Bronchial epithelial cell (primary cell): ENCODE measurements at regions not wholly inside any gene's neighbourhood (a gene's known extent, or its start where the extent isn't known, plus 50 kb on each side); places are given as distances from the start of the nearest gene placed in this dataset.

ENCODE experiments used
- DNase-seq: peaks from one replicate; pipeline ENCODE4 v3.0.0-alpha.2; 2010; ENCODE audit warnings: low read depth
- FAIRE-seq: peaks from 2 replicates; lab custom pipeline; 2011; peaks lifted over from hg19 to GRCh38; lab: Jason Lieb, UNC
- H3K27me3 ChIP-seq: 2 replicates; pipeline ENCODE4 v1.5.1; 2011; ENCODE audit warnings: low read length; ENCODE audit not compliant: control insufficient read depth, insufficient read depth
- H3K36me3 ChIP-seq: 2 replicates; pipeline ENCODE4 v1.5.1; 2011; ENCODE audit warnings: low read length; ENCODE audit not compliant: control insufficient read depth, insufficient read depth
- H3K4me3 ChIP-seq: 2 replicates; pipeline ENCODE4 v1.5.1; 2011; ENCODE audit warnings: mild to moderate bottlenecking, low read depth, low read length, control low read depth
- CTCF ChIP-seq: IDR thresholded peaks from 2 replicates; pipeline ENCODE4 v1.5.1; 2011; ENCODE audit warnings: mild to moderate bottlenecking, moderate library complexity, low read length, control low read depth, inconsistent platforms; ENCODE audit not compliant: insufficient read depth, severe bottlenecking

- no peak for TF ChIP-seq CTCF
- Histone ChIP-seq H3K36me3 (no peaks in the 10 kb centered on the region), H3K27me3 (no peaks in the 10 kb centered on the region), H3K4me3 (no peak overlapping the region)
- no peak for FAIRE-seq
- no peak for DNase-seq
Observed at GRCh38 chr2:194619366-194619765, 1037.7 kb upstream of the SLC39A10 start.

- no peak for FAIRE-seq
- Histone ChIP-seq H3K27me3 (no peaks in the 10 kb centered on the region), H3K4me3 (no peak overlapping the region), H3K36me3 (no peaks in the 10 kb centered on the region)
- TF ChIP-seq CTCF: no peak
- no peak for DNase-seq
Observed at GRCh38 chr2:194618432-194618831, 1038.6 kb upstream of the SLC39A10 start.

GRCh38 chr2:194616334-194616733, 1040.7 kb upstream of the SLC39A10 start:
- no peak overlapping the region for H3K4me3 ChIP-seq
- FAIRE-seq: no peak
- H3K27me3 ChIP-seq: no peaks in the 10 kb centered on the region
- no peak for TF ChIP-seq CTCF
- DNase-seq: no peak
- H3K36me3 ChIP-seq: no peaks in the 10 kb centered on the region

DNA sequence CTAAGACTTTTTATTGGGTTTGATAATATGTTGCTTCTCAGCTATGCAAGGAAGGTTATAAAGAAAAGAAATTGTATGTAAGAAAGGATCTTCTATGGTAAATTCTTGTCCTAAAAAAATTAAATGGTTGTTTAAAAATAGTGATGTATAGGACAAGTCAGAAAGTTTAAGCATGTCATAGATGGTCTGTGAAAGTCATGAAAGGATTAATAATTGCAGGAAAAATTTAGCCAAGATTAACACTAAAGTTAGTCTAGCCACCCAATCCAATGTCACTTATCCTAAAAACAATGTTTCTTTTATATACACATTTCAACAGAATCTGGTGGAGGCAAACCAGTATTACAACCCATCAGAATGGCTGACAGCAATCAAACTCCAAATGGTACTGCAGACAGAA, 1046.7 kb upstream of the SLC39A10 start:
- Histone ChIP-seq H3K4me3 (no peak overlapping the region), H3K27me3 (no peaks in the 10 kb centered on the region), H3K36me3 (no peaks in the 10 kb centered on the region)
- TF ChIP-seq CTCF: no peak
- DNase-seq (no peak), FAIRE-seq (no peak)

DNA sequence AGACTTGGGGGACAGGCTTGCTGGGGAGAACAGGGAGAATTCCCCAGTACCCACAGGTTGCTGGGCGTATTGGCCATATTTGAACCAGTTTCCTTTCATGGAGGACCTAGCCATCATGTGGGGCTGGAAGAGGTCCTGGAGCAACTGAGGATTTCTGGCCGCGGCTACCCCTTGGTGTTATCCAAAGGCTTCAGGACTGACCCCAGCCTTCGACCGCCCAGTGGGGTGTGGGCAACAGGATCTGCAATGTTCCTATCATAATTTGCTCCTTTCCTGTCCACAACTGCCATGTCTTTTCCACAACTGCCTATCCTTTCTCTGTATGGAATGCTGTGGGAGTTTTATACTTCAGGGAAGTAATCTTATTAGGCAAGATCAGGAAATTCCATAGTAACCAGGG, 1053.6 kb upstream of the SLC39A10 start:
- TF ChIP-seq CTCF: no peak
- H3K36me3 ChIP-seq: no peaks in the 10 kb centered on the region
- DNase-seq: no peak
- H3K4me3 ChIP-seq: no peak overlapping the region
- H3K27me3 ChIP-seq: no peaks in the 10 kb centered on the region
- no peak for FAIRE-seq

DNA sequence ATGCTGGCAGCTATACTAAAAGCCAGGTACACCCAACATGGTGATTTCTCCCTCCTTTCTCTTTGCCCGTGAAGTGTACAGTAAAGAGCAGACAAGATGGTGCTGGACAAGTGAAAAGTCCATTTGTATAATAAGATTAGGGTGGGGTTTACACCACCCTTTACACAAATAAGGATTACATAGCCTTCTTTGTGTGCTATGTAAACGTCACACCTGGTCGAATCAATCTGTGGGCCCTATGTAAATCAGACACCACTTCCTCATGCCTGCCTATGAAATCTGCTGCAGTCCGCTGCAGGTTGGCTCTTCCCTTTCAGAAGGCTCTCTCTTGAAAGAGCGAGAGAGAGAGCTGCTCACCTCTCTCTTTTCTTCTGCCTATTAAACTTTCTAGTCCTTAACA, 1054.3 kb upstream of the SLC39A10 start:
- no peak for DNase-seq
- FAIRE-seq: no peak
- Histone ChIP-seq H3K27me3 (no peaks in the 10 kb centered on the region), H3K4me3 (no peak overlapping the region), H3K36me3 (no peaks in the 10 kb centered on the region)
- TF ChIP-seq CTCF: no peak
